ENCODE measurements at regions not wholly inside any gene's neighbourhood (a gene's known extent, or its start where the extent isn't known, plus 50 kb on each side); places are given as distances from the start of the nearest gene placed in this dataset.

DNA sequence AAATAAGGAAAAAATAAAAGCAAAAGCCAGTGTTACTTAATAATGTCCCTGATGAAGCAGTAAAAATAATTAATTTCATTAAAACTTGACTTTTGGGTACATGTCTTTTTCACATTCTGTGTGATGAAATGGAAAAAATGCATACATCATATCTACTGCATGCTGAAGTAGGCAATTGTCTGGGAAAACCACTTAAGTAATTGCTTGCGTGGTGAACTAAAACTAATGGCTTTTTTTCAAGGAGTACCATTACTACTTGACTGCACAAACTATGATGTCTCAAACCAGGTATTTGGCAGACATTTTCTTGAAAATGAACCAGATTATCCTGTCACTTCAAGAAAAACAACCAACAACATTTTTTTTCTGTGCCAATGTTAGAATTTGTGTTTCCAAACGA is 91.3 kb upstream of the AKIRIN2 start:
- Histone ChIP-seq H3K9me1 (replicated peaks; ENCODE audit: control insufficient read depth, extremely low read depth, insufficient read depth, low read length) (no peaks in the 10 kb centered on the region), H3K4me2 (ENCODE audit: insufficient read depth, low read length) (no peak overlapping the region), H3K4me3 (replicated peaks in 1 of 3; ENCODE audit: insufficient read depth in 1 of 3, low read depth in 1 of 3, low read length in 3 of 3) (no peak overlapping the region), H3K9me3 (replicated peaks; ENCODE audit: control insufficient read depth, insufficient read depth, low read length) (no peaks in the 10 kb centered on the region), H2AFZ (ENCODE audit: low read depth, low read length) (no peak overlapping the region), H3K9ac (replicated peaks; ENCODE audit: extremely low read depth, insufficient read depth, low read length) (no peak overlapping the region), H3K27ac (ENCODE audit: insufficient read depth, low read depth, low read length) (no peak overlapping the region), H3K79me2 (ENCODE audit: control insufficient read depth, insufficient read depth, low read length) (no peaks in the 10 kb centered on the region), H4K20me1 (replicated peaks; ENCODE audit: control insufficient read depth, extremely low read depth, insufficient read depth, low read length) (no peaks in the 10 kb centered on the region), H3K27me3 (ENCODE audit: control insufficient read depth in 2 of 2, insufficient read depth in 2 of 2, low read length in 2 of 2) (no peaks in the 10 kb centered on the region), H3K4me1 (ENCODE audit: control insufficient read depth, extremely low read depth, insufficient read depth, low read length) (peaks cover 10% of the 10 kb centered on the region), H3K36me3 (ENCODE audit: control insufficient read depth in 2 of 2, extremely low read depth in 1 of 2, insufficient read depth in 2 of 2, low read length in 2 of 2) (no peaks in the 10 kb centered on the region)
- TF ChIP-seq FOS (IDR thresholded peaks at IDR 0.05; ENCODE audit: borderline replicate concordance, insufficient read depth, low read length) = no peak
- TF ChIP-seq, protein P1, sequence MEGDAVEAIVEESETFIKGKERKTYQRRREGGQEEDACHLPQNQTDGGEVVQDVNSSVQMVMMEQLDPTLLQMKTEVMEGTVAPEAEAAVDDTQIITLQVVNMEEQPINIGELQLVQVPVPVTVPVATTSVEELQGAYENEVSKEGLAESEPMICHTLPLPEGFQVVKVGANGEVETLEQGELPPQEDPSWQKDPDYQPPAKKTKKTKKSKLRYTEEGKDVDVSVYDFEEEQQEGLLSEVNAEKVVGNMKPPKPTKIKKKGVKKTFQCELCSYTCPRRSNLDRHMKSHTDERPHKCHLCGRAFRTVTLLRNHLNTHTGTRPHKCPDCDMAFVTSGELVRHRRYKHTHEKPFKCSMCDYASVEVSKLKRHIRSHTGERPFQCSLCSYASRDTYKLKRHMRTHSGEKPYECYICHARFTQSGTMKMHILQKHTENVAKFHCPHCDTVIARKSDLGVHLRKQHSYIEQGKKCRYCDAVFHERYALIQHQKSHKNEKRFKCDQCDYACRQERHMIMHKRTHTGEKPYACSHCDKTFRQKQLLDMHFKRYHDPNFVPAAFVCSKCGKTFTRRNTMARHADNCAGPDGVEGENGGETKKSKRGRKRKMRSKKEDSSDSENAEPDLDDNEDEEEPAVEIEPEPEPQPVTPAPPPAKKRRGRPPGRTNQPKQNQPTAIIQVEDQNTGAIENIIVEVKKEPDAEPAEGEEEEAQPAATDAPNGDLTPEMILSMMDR (IDR thresholded peaks at IDR 0.05; ENCODE audit: extremely low read depth in 1 of 2, insufficient read depth in 1 of 2, low read depth in 1 of 2, low read length in 2 of 2) = no peak
- ChIA-PET POLR2A (no interaction called here), CTCF (no interaction called here)
- DNase-seq (ENCODE audit: low read depth, low spot score) (no peak), FAIRE-seq (no peak)
- no TSS peak for BruUV-seq (replicated peaks)
- dilution Hi-C loops (cut with MboI; ENCODE audit: extremely low pct_ligation_motif_present, low sequenced_read_pairs) = no loop called here
- intact Hi-C loops (cut with micrococcal nuclease) = no loop called here

DNA sequence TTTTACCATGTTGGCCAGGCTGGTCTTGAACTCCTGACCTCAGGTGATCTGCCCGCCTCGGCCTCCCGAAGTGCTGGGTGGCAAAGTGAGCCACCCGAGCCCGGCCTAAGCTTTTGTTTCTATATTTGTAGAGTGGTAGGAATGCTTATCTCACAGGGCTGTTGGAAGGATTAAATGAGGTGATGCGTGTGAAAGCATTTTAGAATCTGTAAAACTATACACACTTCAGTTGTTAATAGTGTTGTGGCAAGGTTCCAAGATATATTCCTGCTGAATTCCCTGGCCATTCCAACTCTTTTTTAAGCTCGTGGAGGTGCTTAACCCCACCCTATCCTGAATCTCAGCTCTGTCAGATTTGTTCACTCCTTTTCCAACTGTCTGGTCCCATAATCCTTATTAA is 89.9 kb upstream of the AKIRIN2 start:
- BruUV-seq (replicated peaks) = no TSS peak
- POLR2A ChIA-PET = no interaction called here
- intact Hi-C loops (cut with micrococcal nuclease) = no loop called here

More for the DNA sequence above, 89.9 kb upstream of the AKIRIN2 start:
- dilution Hi-C loops (cut with MboI; ENCODE audit: extremely low pct_ligation_motif_present, low sequenced_read_pairs) = no loop called here
- TF ChIP-seq MYC (IDR thresholded peaks at IDR 0.05; ENCODE audit: low read depth, low read length) = no peak
- no peak for TF ChIP-seq EZH2 (IDR thresholded peaks at IDR 0.05; ENCODE audit: borderline replicate concordance, low read depth, low read length, severe bottlenecking)
- TF ChIP-seq GATA2 (IDR thresholded peaks at IDR 0.05; ENCODE audit: insufficient read depth, insufficient read length, low read depth, low read length) = no peak
- TF ChIP-seq FOS (IDR thresholded peaks at IDR 0.05; ENCODE audit: borderline replicate concordance, insufficient read depth, low read length) = no peak
- TF ChIP-seq, protein P2, sequence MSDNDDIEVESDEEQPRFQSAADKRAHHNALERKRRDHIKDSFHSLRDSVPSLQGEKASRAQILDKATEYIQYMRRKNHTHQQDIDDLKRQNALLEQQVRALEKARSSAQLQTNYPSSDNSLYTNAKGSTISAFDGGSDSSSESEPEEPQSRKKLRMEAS (IDR thresholded peaks at IDR 0.05; ENCODE audit: insufficient read depth, insufficient read length) = no peak
- no peak for TF ChIP-seq JUN (IDR thresholded peaks at IDR 0.05; ENCODE audit: borderline replicate concordance, insufficient read depth, insufficient read length, low read depth)
- TF ChIP-seq, protein P1 (IDR thresholded peaks at IDR 0.05; ENCODE audit: extremely low read depth in 1 of 2, insufficient read depth in 1 of 2, low read depth in 1 of 2, low read length in 2 of 2) = no peak
- no peak for TF ChIP-seq POLR2A (IDR thresholded peaks at IDR 0.05; ENCODE audit: low read depth, low read length)
- no peak for TF ChIP-seq POLR2AphosphoS5 (IDR thresholded peaks at IDR 0.05; ENCODE audit: insufficient read depth, low read depth, low read length)
- no peaks in the 10 kb centered on the region for H3K36me3 ChIP-seq (ENCODE audit: control insufficient read depth in 2 of 2, extremely low read depth in 1 of 2, insufficient read depth in 2 of 2, low read length in 2 of 2)
- H3K4me1 ChIP-seq (ENCODE audit: control insufficient read depth, extremely low read depth, insufficient read depth, low read length) = peaks cover 10% of the 10 kb centered on the region
- H4K20me1 ChIP-seq (replicated peaks; ENCODE audit: control insufficient read depth, extremely low read depth, insufficient read depth, low read length) = no peaks in the 10 kb centered on the region
- H3K9me1 ChIP-seq (replicated peaks; ENCODE audit: control insufficient read depth, extremely low read depth, insufficient read depth, low read length) = no peaks in the 10 kb centered on the region
- no peaks in the 10 kb centered on the region for H3K79me2 ChIP-seq (ENCODE audit: control insufficient read depth, insufficient read depth, low read length)
- no peak overlapping the region for H2AFZ ChIP-seq (ENCODE audit: low read depth, low read length)
- no peak overlapping the region for H3K27ac ChIP-seq (ENCODE audit: insufficient read depth, low read depth, low read length)
- H3K4me3 ChIP-seq (replicated peaks in 1 of 3; ENCODE audit: insufficient read depth in 1 of 3, low read depth in 1 of 3, low read length in 3 of 3) = no peak overlapping the region
- H3K9ac ChIP-seq (replicated peaks; ENCODE audit: extremely low read depth, insufficient read depth, low read length) = no peak overlapping the region
- H3K9me3 ChIP-seq (replicated peaks; ENCODE audit: control insufficient read depth, insufficient read depth, low read length) = no peaks in the 10 kb centered on the region
- no peaks in the 10 kb centered on the region for H3K27me3 ChIP-seq (ENCODE audit: control insufficient read depth in 2 of 2, insufficient read depth in 2 of 2, low read length in 2 of 2)
- DNase-seq (ENCODE audit: low read depth, low spot score) (no peak), FAIRE-seq (no peak)
- H3K4me2 ChIP-seq (ENCODE audit: insufficient read depth, low read length) = no peak overlapping the region
- CTCF ChIA-PET = interaction anchor here (1.2 kb wide), 1 partner anchor 9 kb away, joined by 3 read pairs; no protein-coding TSS in a partner anchor
